ENCODE measurements at regions not wholly inside any gene's neighbourhood (a gene's known extent, or its start where the extent isn't known, plus 50 kb on each side); places are given as distances from the start of the nearest gene placed in this dataset.

GRCh38 chr12:67928621-67929383 is 60.4 kb upstream of the IFNG-AS1 start:
- Mint-ChIP-seq H3K27ac (no peak overlapping the region), H3K9me3 (peaks cover 0 to 2% (median 0%) of the 10 kb centered on the region in 7 donors), H3K4me1 (no peaks in the 10 kb centered on the region), H3K27me3 (peaks cover 0 to 14% (median under 1%) of the 10 kb centered on the region in 3 donors), H3K36me3 (no peaks in the 10 kb centered on the region), H3K4me3 (no peak overlapping the region)
- no peak for ATAC-seq (ENCODE audit: low read depth in 2 of 2)
- no peak for DNase-seq

DNA sequence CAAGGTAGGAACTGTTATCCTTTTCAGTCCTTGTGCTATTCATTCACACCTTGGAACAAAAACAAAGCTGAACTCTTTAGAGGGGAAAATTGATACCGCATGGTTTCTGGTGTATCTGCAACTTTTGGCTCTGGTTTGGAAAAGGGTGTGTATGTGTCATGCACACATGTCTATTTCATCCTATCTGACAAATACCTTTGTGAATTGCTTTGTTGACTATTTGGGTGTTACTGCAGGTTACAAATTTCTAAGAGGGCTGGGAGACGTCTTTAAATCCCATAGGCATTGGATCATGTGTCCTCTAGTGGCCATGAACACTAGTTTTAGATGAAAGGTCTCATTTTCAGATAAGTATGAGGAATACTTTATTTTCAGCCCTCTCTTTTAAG is 59.9 kb upstream of the IFNG-AS1 start:
- no peaks in the 10 kb centered on the region for H3K4me1 Mint-ChIP-seq
- peaks cover 0 to 8% (median 0%) of the 10 kb centered on the region in 3 donors for H3K27me3 Mint-ChIP-seq
- DNase-seq (no peak), ATAC-seq (ENCODE audit: low read depth in 2 of 2) (no peak)
- peaks cover 0 to 2% (median 0%) of the 10 kb centered on the region in 7 donors for H3K9me3 Mint-ChIP-seq
- no peaks in the 10 kb centered on the region for H3K36me3 Mint-ChIP-seq
- no peak overlapping the region for H3K4me3 Mint-ChIP-seq
- no peak overlapping the region for H3K27ac Mint-ChIP-seq

DNA sequence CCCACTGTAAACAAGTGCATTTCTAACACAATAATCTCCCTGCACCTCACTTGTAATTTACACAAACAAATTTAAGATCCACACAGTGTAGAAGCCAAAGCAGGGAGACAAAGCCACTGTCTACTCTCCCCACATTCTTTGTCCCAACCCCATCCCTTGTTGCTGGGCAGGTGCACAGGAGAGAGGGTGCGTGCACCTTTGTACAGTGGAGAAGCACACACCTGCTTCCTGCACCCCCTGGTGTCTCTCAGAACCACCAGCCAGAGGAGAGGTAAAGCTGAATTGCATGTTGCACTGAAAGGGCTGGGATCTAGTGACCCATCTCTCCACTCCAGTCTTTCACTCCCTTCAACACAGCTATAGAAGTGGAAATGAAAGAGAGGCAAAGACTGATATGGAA is 51.4 kb upstream of the IFNG-AS1 start:
- Mint-ChIP-seq H3K36me3 (no peaks in the 10 kb centered on the region), H3K9me3 (no peaks in the 10 kb centered on the region), H3K27ac (peak overlapping the region in 2 of 6 donors; percentile 1 to 51), H3K4me3 (no peak overlapping the region), H3K27me3 (peaks cover 0 to 8% (median 7%) of the 10 kb centered on the region in 3 donors), H3K4me1 (no peaks in the 10 kb centered on the region)
- no peak for DNase-seq
- ATAC-seq (ENCODE audit: low read depth in 2 of 2) = no peak
